Inflammatory macrophage treated with lipopolysaccharide for 1 hour (primary cell): ENCODE measurements at regions not wholly inside any gene's neighbourhood (a gene's known extent, or its start where the extent isn't known, plus 50 kb on each side); places are given as distances from the start of the nearest gene placed in this dataset.

ENCODE experiments used
- DNase-seq, 2 donors: peaks; one replicate each; pipeline ENCODE4 v3.0.0-alpha.2; 2020 to 2022

DNA sequence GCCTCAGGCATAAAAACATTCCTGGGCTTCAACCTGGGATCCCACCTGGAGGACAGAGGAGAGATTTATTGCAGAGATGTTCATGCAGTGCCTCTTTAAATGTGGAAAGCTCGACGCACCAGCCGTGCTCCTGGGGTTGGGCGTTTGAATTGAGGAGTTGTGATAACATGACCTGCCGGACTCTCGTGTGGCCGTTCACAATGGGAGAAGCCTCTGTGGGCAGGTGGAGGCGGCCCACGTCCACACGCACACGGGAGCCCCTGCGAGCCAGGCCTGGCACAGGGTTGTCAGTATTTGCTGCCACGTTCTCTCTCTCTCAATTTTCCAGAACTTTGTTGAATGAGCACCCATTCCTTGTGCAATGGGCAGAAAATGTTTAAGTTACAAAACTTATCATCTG is 58.3 kb upstream of the PPARA start:
- DNase-seq = no peak

GRCh38 chr22:46092670-46093410 is 57.5 kb upstream of the PPARA start:
- DNase-seq = no peak

GRCh38 chr22:46093796-46094195 is 56.5 kb upstream of the PPARA start:
- DNase-seq = no peak

DNA sequence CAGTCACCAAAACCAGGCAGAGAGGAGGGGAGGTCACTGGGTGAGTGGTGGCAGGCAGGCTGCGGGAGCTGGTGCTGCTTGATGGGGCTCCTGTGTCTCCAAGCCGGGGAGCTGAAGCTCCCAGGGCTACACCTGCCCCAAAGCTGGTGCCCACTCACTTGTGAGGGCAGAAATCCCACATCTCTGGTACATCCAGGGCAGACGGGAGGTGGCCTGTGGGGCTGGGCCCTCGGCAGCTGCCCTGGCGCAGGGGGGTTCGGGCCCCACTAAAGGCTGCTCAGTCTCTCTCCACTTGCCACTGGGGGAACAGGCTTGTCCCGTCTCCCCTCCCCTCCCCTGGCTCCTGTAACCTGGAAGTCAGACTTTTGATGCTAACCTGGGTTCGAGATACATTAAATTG is 55.6 kb upstream of the PPARA start:
- no peak for DNase-seq

DNA sequence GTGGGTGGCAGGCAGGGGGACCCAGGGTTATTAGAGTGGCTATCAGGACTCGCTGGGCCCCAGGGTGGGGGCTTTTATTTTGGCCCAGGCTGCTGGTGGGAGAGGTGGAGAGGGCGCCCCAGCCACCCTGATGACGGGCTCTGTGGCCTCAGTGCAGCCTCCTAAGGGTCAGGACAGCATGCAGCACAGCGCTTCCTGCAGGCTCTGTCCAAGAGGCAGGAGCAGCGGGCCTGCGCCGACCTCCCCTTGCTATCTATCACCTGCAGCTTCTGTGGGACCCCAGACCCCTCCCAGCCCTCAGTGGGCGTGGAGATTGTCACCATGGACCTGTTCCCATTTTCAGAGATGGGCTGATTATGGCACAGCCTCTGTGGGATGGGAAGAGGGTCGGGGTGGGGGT is 54.3 kb upstream of the PPARA start:
- DNase-seq = no peak

GRCh38 chr22:46096706-46097230 is 53.6 kb upstream of the PPARA start:
- no peak for DNase-seq

DNA sequence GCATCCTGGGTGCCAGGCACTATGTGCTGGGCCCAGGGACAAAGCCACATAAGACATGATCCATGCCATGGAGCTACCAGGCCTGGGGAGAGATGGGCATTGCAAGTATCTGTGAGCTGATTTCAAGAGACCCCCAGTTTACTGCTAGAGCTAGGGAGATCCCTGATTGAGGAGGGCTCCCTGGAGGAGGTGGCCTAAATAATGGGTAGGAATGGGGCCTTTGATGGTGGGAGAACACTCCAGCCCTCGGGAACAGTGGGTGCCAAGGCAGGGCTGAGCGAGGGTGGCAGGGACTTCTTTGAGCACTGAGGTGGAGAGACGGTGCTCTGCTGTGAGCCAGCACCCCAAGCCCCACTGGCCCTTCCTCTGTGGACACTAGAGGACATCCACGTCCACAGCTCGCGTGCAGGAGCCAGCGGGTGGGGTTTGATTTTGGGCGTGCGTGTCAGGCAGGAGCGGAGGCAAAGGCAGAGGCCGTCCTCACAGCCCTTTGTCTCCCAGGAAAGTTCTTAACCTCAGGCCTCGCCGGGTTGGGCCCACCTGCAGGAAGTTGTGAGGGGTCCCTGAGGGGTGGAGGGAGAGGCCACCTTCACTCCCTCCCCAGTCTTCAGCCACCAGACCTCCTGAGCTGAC is 52.9 kb upstream of the PPARA start:
- DNase-seq = no peak

GRCh38 chr22:46098525-46099475 is 51.5 kb upstream of the PPARA start:
- no peak for DNase-seq

DNA sequence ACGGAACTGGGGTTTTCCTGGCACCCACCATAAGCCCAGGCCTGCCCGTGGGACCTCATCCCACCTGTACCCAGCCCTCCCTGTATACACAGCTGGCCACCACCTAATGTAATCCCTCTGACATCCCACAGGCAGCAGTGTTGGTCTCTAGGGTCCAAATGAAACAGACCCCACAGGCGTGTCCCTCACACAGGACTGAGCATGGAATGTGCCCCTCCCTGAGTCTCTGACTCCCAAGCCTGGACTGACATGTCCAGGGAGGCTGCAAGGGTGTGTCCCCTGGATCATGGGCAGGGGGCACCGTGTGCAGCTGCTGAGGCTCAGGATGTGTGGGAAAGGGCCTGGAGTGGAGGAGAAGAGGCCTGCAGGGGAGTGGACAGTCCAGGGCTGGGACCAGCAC is 50.6 kb upstream of the PPARA start:
- DNase-seq = no peak

GRCh38 chr22:46100401-46101105 is 49.8 kb upstream of the PPARA start:
- DNase-seq = no peak
